DMS53 (cell line): ENCODE measurements at regions not wholly inside any gene's neighbourhood (a gene's known extent, or its start where the extent isn't known, plus 50 kb on each side); places are given as distances from the start of the nearest gene placed in this dataset.

ENCODE experiments used
- DNase-seq: peaks from one replicate; lab custom pipeline; 2025; lab: John Stamatoyannopoulos, UW

- DNase-seq: peak; percentile 68
Observed at GRCh38 chr12:91577586-91578539, 395.2 kb upstream of the DCN start.

DNA sequence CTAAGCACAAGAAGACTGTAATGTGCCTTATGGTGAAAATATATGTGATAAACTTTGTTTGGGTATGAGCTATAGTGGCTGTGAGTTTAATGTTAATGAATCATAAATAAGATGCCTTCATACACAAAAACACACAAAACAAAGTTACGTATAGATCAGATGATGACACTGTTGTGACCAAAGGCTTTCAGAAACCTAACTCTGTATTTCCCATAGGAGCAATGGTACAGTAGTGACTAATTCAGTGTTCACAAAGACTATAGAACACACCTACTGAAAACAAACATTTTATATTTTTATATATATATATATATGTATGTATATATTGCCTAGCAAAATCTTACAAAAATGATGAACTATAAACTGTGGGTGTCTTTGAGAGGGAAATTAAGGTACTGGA, 393.8 kb upstream of the DCN start:
- DNase-seq: no peak

DNA sequence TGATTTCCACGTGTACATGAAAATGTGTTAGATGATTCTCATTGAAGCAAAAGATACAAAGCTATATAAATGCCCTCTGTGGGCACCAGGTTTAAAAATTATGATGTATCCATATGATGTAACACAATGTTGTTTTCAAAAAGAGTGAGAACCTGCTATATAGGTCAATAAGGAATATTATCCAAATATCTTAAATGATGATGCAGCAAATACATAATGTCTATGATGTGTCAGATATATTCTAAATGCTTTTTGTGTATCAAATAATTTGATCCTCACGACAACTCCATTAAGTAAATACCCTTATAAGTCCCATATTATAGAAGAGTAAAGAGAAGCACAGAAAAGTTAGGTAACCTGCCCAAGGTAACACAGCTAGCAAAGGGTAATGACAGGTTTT, 393.0 kb upstream of the DCN start:
- DNase-seq: no peak

- no peak for DNase-seq
Observed at GRCh38 chr12:91574975-91575374, 392.4 kb upstream of the DCN start.

DNA sequence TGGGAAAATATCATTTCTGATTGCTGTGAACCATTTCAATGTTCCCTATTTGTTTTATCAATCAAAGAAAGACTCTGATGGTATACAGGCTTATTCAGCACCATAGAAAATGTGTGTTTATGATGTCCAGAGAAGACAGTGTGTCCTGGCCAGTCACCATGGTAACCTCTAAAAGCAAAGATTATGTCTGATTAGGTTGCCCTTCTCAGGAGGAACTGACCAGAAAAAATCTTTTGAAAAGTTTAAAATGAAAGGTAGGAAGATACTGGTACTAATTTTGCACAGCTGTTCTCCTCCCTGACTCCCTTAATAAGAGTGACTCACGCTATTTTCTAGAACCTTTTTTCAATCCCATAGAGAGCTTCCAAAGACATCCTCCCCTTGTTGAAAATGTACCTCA, 391.8 kb upstream of the DCN start:
- peak; percentile 54 for DNase-seq

DNA sequence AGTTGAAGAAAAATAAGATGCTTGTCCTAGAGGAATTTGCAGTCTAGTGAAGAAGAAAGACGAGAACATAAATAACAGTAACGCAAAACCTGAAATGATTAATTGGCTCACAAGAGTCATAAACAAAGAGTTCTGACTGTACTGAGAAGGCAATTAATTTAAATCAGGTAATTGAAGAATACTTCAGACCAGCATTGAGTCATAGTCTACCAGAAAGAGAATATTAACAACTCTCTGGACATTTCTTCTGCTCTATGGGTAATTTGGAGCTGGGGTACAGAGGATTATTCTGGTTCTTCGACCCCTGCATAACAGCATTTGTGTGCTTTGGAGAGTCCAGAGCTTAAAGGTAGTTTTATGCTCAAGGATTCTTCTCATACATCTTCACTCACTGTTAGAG, 390.3 kb upstream of the DCN start:
- DNase-seq: no peak

DNA sequence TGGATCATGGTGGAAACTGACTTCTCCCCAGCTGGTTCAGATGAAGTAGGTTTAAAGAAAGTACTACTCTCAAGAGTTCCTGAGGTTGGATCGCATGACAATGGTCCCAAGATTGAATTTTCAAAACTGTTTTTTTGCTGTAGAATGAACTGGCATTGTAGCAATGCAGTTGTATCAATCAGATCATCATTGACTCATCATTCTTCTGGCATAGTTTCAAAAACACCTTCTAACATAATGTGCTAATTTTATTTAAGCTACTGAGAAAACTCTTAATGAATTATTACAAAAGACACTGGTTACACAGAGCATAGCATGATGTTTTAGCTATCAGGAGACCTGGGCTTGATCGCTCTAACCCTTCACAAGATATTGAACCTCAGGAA, 384.5 kb upstream of the DCN start:
- no peak for DNase-seq

DNA sequence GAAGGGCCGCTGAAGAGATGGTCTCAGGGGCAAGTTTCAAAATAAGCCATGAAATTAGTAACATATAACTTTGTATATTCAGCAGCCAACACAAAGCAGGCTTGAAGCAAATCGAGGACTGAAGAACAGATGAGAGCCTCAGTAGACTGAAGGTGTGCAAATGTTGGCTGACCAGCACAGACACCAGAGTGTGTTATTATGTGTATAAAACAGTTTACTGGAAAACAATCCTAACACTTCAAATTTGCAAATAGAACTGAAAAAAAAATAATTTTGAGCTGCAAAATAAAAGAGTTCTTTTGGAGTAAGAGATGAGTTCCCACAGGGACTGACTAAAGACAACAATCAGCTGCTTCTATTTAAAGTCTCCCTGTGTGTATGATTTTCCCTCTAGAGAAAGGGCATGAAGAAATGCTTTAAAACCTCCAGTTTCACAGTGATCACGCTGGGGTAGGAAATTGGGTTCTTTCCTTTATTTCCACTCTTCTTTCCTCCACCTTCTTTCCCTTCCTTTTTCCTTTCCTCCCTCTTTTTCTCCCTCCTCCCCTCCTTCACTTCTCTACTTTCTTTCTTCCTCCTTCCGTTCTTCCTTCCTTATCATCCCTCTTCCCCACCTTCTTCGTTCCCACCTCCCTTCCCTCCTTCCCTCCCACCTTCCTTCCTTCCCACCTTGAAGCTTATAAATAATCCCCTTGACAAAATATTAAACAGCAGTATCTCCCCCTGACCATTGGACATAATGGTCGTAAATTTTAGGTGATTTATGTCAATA, 383.9 kb upstream of the DCN start:
- no peak for DNase-seq

DNA sequence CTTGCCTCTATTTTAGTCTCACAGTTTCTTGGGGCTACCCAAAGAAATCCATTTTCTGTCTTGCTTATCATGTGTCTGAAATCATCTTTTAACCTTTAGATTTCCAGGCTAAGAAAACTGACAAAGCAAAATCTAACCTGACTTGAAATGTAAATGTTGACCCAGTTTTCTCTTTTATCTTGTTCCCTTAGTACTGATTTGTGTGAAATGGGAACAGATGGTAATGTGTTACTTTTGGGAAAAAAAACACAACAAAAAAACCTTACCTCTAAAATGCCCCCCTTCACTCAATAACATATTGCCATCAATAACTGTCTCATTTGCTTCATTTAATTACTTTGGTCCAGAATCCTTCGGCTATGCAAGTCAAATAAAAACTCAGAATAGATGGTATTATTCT, 383.2 kb upstream of the DCN start:
- DNase-seq: no peak

GRCh38 chr12:91565246-91565645, 382.6 kb upstream of the DCN start:
- DNase-seq: no peak

DNA sequence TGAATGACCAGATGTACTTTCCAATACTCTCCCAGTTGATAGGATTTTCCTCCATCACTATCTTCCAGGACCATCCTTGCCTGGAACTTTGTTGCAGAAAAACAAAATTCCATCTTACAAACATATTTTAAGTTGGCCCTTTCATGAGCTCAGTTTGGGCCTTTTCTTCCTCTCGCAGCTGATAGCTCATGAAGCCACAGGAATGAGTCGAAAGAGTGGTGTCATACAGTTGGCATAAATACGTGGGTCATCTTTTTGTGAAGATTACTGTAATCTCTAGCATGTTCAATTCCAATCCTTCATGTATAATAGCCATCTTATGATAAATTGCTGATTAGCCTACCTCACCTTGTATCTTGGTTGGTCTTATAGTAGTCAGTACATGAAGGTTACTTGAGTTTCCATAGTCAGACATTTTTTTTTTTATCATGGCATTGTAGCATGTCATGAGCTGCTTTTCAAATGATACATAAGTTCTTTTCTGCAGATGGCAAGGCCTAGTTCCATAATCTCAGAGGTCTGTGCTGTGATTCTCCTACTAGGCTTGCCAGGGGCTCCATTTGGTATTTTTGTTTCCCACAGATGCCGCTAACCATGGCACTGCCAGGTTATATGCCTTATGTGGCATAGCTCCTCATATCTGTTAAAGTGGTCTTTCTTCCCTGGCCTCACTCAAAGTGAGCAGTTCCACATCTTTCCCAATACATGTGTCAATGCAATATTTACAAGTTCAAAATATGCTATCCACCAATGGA, 380.6 kb upstream of the DCN start:
- DNase-seq: no peak

DNA sequence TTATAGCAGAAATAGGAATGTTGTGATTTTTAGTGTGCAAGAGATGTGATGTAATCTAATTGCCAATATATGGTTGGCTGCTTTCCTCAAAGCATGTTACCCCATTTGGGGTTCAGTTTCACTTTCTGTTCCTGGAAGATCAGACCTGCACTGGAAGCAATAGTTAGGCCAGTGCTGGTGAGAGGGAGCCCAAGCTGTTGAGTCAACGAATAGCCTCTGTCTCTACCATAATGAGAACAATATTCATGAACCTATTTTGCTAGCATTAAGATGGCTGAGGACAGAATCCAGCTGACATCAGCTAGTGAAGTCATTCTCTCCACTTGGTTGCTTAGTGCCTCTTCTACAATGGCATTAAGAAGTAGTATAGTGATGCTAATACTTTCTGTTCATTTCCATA, 379.9 kb upstream of the DCN start:
- DNase-seq: no peak

DNA sequence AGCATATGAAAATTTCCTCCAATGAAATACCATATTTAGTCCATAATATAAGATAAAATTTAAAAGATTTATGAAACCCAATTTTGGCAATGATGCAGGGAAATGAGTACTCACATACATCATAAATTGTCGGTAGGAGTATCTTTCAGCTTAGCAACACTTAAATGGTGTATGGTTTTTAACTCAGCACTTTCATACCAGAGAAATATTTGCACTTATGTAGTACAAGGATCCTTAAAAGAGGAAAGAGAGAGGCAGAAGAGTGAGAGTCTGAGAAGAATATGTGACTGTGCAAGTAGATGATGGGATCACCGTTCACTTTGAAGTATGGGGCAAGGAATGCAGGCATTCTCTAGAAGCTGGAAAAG, 379.3 kb upstream of the DCN start:
- DNase-seq: no peak

- no peak for DNase-seq
Observed at GRCh38 chr12:91561301-91561957, 378.8 kb upstream of the DCN start.

- DNase-seq: peak; percentile 45
Observed at GRCh38 chr12:91556909-91557308, 374.3 kb upstream of the DCN start.

DNA sequence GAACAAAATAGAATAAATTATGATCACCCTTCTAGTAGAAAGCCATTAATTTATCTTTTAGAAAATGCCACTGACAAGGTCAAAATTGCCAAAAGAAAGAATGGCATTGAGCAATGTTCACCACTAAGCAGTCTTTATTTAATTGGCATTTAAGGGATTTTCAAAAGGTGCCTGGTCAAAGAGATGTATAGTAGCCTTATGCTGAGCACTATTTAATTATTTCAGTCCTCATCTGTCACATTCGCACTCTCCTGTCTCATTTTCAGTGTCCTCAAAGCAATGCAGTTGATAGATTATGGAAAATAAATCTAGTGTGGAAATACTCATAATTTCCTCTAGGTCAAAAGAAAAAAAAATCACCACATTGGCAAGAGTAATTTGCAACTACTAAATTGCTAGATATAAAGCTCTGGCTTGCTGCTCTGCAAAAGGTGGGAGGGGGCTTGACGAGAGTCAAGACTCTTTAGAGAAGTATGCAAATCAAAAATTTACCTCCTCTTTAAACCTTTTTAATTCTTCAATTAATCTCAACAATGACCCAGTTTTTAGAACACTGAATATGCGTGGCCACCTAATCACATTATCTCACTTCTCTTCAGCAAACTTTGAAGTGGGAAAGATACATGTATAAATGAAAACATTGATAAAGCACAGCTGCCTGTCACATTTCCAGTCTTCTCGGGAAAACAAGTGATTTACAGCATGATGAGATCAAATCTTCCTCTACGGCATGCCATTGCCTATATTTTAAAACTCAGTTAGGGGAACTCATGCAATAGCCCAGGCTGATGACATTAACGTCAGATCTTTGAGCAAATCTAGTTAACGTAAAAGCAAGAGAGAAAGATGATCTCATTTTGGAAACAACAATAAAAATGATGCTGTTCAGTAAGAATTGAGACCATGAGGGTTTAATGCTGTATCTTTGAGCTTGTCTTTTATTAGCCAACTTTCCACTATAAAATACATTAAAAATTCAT, 373.1 kb upstream of the DCN start:
- DNase-seq: no peak

GRCh38 chr12:91551927-91552326, 369.3 kb upstream of the DCN start:
- no peak for DNase-seq

DNA sequence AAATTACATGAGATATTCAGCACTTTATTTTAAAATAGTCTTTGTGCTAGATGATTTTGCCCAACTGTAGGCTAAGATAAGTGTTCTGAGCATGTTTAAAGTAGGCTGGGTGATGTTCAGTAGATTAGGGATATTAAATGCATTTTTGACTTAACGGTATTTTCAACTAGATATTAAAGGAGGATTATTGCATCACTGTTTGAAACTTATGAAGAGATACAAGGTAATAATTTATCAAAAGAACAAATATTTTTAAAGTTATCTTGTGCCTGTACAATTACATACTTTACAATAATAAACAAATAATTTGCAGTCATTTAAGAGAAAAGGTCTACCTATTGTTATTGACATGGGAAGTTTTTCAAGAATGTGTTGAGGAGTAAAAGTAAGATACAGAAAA, 368.6 kb upstream of the DCN start:
- DNase-seq: no peak

GRCh38 chr12:91542666-91543065, 360.0 kb upstream of the DCN start:
- DNase-seq: no peak

DNA sequence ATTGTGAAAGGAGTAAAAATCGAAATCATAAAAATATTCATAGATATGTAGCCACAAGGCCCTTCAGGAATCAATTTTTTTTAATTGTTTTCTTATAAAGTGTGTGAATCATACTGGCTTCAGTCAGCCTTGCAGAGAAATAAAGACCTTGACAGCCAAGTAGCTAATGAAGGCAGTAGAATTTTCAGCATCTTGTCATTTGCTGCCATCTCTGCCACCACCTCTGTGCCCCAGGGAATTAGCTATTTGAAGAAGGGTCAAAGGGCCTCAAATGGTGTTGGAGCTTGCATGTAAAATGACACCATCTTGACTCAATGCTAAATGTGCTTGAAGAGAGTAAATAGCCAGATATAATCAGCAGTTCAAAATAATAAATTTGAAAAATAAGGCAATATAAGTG, 359.4 kb upstream of the DCN start:
- DNase-seq: no peak

DNA sequence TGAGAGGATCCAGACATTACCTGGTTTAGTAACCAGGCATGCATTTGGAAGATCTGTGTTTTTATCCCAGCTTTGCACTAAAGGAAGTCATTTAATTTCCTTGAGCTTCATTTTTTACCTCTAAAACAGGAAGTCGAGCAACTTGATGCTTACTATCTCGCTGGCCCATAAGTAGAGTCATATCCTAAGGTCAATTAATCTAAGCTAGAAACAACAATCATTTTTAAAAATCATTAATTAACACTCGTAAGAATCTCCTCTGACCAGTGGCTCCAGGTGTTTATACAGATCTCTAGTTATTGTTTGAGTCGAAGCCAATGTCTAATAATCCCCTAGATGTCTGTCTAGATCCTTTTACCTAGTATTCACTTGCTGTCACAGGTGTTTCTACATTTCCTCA, 355.8 kb upstream of the DCN start:
- no peak for DNase-seq
